GM12878 (cell line): ENCODE measurements at regions not wholly inside any gene's neighbourhood (a gene's known extent, or its start where the extent isn't known, plus 50 kb on each side); places are given as distances from the start of the nearest gene placed in this dataset.

Source experiments
- ATAC-seq: fragments of 200-7000 bp; cut with Tn5 transposase; 3 replicates; pipeline ENCODE4 v1.9.1; 2020; ENCODE audit warnings: mild to moderate bottlenecking, moderate library complexity
- BruUV-seq: library from RNA; stranded (reverse); fragments of 400-500 nt; replicated peaks from 2 replicates; lab custom pipeline; 2021; lab: Mats Ljungman, UMichigan
- CTCF ChIA-PET: fragments of 300-600 bp; sonication (Branson Sonifier 250); formaldehyde crosslinking; extraction: SDS; loops from one replicate; lab custom pipeline; 2021; ENCODE audit warnings: inconsistent platforms; lab: Yijun Ruan, JAX
- POLR2A ChIA-PET: fragments of 350-600 bp; formaldehyde crosslinking; extraction: SDS; loops from one replicate; lab custom pipeline; 2021; ENCODE audit warnings: inconsistent platforms; lab: Charles Lee
- RAD21 ChIA-PET: fragments of 300-600 bp; sonication (Branson Sonifier 250); formaldehyde crosslinking; loops from one replicate; lab custom pipeline; 2023; ENCODE audit warnings: antibody characterized with exemption; ENCODE audit not compliant: unreplicated experiment; lab: Charles Lee
- SMC1A ChIA-PET: fragments of 300-600 bp; sonication (Branson Sonifier 250); formaldehyde crosslinking; loops from one replicate; lab custom pipeline; 2023; ENCODE audit not compliant: unreplicated experiment, uncharacterized antibody; lab: Charles Lee
- DNase-seq: peaks from one replicate; pipeline ENCODE4 v3.0.0-alpha.2; 2011; ENCODE audit warnings: low read depth, low spot score
- FAIRE-seq: peaks from 3 replicates; lab custom pipeline; 2011; peaks lifted over from hg19 to GRCh38; lab: Jason Lieb, UNC
- H2AFZ ChIP-seq: 2 replicates; pipeline ENCODE4 v1.6.0; 2011; ENCODE audit warnings: low read depth, low read length, control low read depth; ENCODE audit not compliant: control insufficient read depth
- H3K27ac ChIP-seq: 2 replicates; pipeline ENCODE4 v1.5.1; 2011; ENCODE audit warnings: control low read depth; ENCODE audit not compliant: control insufficient read depth, insufficient read depth
- H3K27me3 ChIP-seq, 2 experiments: replicated peaks in 1 of 2; 2 replicates each; pipeline versions ENCODE4 v1.6.0 to v1.6.1; 2011; ENCODE audit warnings: low read length in 1 of 2; ENCODE audit not compliant: control insufficient read depth in 2 of 2, insufficient read depth in 2 of 2
- H3K36me3 ChIP-seq, 2 experiments: 2 replicates each; pipeline ENCODE4 v1.5.1; 2011; ENCODE audit warnings: low read length in 1 of 2; ENCODE audit not compliant: control insufficient read depth in 2 of 2, insufficient read depth in 2 of 2
- H3K4me1 ChIP-seq: 2 replicates; pipeline ENCODE4 v1.6.1; 2011; ENCODE audit warnings: mild to moderate bottlenecking, low read length, moderate library complexity, mixed read lengths; ENCODE audit not compliant: control insufficient read depth, insufficient read depth
- H3K4me2 ChIP-seq: 2 replicates; pipeline ENCODE4 v1.6.0; 2011; ENCODE audit warnings: control low read depth; ENCODE audit not compliant: control insufficient read depth, insufficient read depth
- H3K4me3 ChIP-seq: fragments of 200-600 bp; sonication (generic); 2 replicates; pipeline ENCODE4 v1.5.1; 2016
- H3K79me2 ChIP-seq: 2 replicates; pipeline ENCODE4 v1.6.0; 2011; ENCODE audit warnings: low read length; ENCODE audit not compliant: control insufficient read depth, insufficient read depth
- H3K9ac ChIP-seq: 2 replicates; pipeline ENCODE4 v1.8.0; 2011; ENCODE audit warnings: low read length, control low read depth, mixed read lengths; ENCODE audit not compliant: control insufficient read depth, insufficient read depth
- H3K9me3 ChIP-seq: replicated peaks from 3 replicates; pipeline ENCODE4 v1.5.1; 2011; ENCODE audit warnings: mild to moderate bottlenecking, low read length; ENCODE audit not compliant: control insufficient read depth, insufficient read depth
- H4K20me1 ChIP-seq: 2 replicates; pipeline ENCODE4 v1.6.0; 2011; ENCODE audit not compliant: control insufficient read depth, insufficient read depth
- EZH2 ChIP-seq: IDR thresholded peaks from 2 replicates; pipeline ENCODE4 v1.6.1; 2012; ENCODE audit warnings: low read depth, mild to moderate bottlenecking, control low read depth, inconsistent platforms, low read length, borderline replicate concordance; ENCODE audit not compliant: control insufficient read depth
- HCFC1 ChIP-seq: fragments of 150-350 bp; IDR thresholded peaks from 2 replicates; pipeline ENCODE4 v1.6.1; 2014; ENCODE audit warnings: low read length
- HDGF ChIP-seq: fragments of 450-650 bp; IDR thresholded peaks from 2 replicates; pipeline ENCODE4 v1.6.1; 2016; ENCODE audit warnings: antibody characterized with exemption
- RELB ChIP-seq: fragments of 450-650 bp; IDR thresholded peaks from 2 replicates; pipeline ENCODE4 v1.6.1; 2017; ENCODE audit warnings: low read depth, mild to moderate bottlenecking, moderate library complexity
- SRF ChIP-seq, 2 experiments: IDR thresholded peaks; 2 replicates each; pipeline ENCODE4 v1.6.1; 2011; ENCODE audit warnings: low read depth in 2 of 2, low read length in 2 of 2, mild to moderate bottlenecking in 1 of 2, moderate library complexity in 1 of 2
- STAT1 ChIP-seq: fragments of 450-650 bp; conservative IDR thresholded peaks from 2 replicates; pipeline ENCODE4 v1.6.1; 2014; ENCODE audit warnings: antibody characterized with exemption, mild to moderate bottlenecking
- TCF7 ChIP-seq: IDR thresholded peaks from 2 replicates; pipeline ENCODE4 v1.6.1; 2014; ENCODE audit warnings: antibody characterized with exemption, borderline replicate concordance
- ZNF622 ChIP-seq: fragments of 450-650 bp; IDR thresholded peaks from 2 replicates; pipeline ENCODE4 v1.6.1; 2017; ENCODE audit warnings: mild to moderate bottlenecking, inconsistent platforms
- WGBS: methylation state at CpG from one replicate; pipeline ENCODE4 v1.1.6; 2016; ENCODE audit warnings: low lambda C conversion rate; ENCODE audit not compliant: insufficient replicate concordance, insufficient coverage; ENCODE audit errors: missing lambda C conversion rate; 5-methylcytosine and 5-hydroxymethylcytosine counted together
- in situ Hi-C: fragments of 300-500 bp; cut with MboI; formaldehyde crosslinking; loops from 9 replicates; pipeline ENCODE4 v1.14.3; 2018; ENCODE audit warnings: mixed read lengths
- intact Hi-C: fragments of 100-400 bp; cut with micrococcal nuclease; formaldehyde crosslinking; loops from one replicate; pipeline ENCODE4 v1.14.2; 2022; ENCODE audit not compliant: unreplicated experiment
- TF ChIP-seq, protein P1 (sequence below): IDR thresholded peaks from 2 replicates; pipeline ENCODE4 v1.6.1; 2011; ENCODE audit warnings: mild to moderate bottlenecking, low read depth, low read length, moderate library complexity; ENCODE audit not compliant: insufficient replicate concordance

DNA sequence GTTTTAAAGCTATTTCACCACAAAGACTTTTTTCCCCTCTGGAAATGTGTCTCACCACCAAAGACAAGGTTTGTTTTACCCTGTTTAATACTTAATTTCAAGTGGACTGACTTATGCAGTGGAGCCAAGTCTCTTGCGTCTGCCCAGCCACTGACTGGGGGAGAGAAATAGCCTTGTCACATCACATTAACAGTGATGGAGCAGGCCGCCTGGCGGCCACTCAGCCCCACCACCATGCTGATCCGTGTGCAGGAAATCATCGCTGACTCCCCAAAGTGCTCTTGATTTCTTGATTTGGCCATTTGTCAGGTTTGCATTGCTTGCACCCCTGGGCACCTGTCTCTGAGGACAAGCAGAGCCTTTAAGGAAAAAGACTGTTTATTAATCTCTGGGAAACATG is 334.1 kb downstream of the GLRX3 start:
- ChIA-PET RAD21 (no interaction called here), SMC1A (no interaction called here), CTCF (no interaction called here), POLR2A (no interaction called here)
- no peak overlapping the region for H3K9ac ChIP-seq
- no peaks in the 10 kb centered on the region for H3K4me1 ChIP-seq
- no peak overlapping the region for H3K4me2 ChIP-seq
- BruUV-seq: no TSS peak
- H3K27me3 ChIP-seq: no peaks in the 10 kb centered on the region
- no peak overlapping the region for H3K27ac ChIP-seq
- no peak overlapping the region for H2AFZ ChIP-seq
- FAIRE-seq (no peak), ATAC-seq (no peak), DNase-seq (no peak)
- in situ Hi-C loops (no loop called here), intact Hi-C loops (no loop called here)
- H3K9me3 ChIP-seq: no peaks in the 10 kb centered on the region; the same call in 2 of the 3 replicates
- no peak overlapping the region for H3K4me3 ChIP-seq
- H3K79me2 ChIP-seq: no peaks in the 10 kb centered on the region
- WGBS: 67% methylated on average over 5 of the region's 5 CpGs
- no peaks in the 10 kb centered on the region for H4K20me1 ChIP-seq
- no peaks in the 10 kb centered on the region for H3K36me3 ChIP-seq
- TF ChIP-seq ZNF622 (no peak), EZH2 (no peak), SRF (IDR thresholded peaks at IDR 0.05; ENCODE audit: low read depth in 2 of 2, low read length in 2 of 2) (no peak), HCFC1 (no peak), HDGF (no peak), RELB (no peak), STAT1 (no peak), TCF7 (no peak)
- TF ChIP-seq, protein P1, sequence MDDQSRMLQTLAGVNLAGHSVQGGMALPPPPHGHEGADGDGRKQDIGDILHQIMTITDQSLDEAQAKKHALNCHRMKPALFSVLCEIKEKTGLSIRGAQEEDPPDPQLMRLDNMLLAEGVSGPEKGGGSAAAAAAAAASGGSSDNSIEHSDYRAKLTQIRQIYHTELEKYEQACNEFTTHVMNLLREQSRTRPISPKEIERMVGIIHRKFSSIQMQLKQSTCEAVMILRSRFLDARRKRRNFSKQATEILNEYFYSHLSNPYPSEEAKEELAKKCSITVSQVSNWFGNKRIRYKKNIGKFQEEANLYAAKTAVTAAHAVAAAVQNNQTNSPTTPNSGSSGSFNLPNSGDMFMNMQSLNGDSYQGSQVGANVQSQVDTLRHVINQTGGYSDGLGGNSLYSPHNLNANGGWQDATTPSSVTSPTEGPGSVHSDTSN: no peak
